GM20000 (cell line): ENCODE measurements at regions not wholly inside any gene's neighbourhood (a gene's known extent, or its start where the extent isn't known, plus 50 kb on each side); places are given as distances from the start of the nearest gene placed in this dataset.

Experiments used
- DNase-seq: peaks from one replicate; pipeline ENCODE4 v3.0.0; 2012; ENCODE audit warnings: low spot score
- CTCF ChIP-seq: IDR thresholded peaks from 2 replicates; pipeline ENCODE4 v1.5.1; 2012; ENCODE audit warnings: mild to moderate bottlenecking, control low read depth; ENCODE audit errors: extremely low read depth, missing control alignments

DNA sequence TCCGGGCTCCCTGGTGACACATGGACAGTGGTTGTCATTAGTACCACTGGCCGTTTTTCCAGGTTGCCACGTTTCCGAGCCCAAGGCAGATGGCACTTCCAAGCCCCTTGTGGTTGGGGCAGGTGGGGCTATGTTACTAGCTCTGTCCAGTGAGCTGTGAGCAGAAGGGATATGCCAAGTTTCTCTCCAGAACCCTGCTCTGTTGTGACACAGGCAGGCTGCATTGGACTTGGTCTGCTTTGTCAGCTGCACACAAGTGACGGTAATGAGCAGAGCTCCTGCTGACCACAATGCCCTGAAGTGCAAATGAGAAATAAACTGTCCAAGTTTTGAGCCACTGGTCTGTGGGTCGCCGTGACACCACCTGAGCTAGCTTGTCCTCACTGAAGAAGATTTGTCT lies 118.8 kb downstream of the GYPC start:
- no peak for TF ChIP-seq CTCF
- no peak for DNase-seq

GRCh38 chr2:126775300-126775985 lies 119.5 kb downstream of the GYPC start:
- no peak for TF ChIP-seq CTCF

GRCh38 chr2:126776255-126776654 lies 120.3 kb downstream of the GYPC start:
- no peak for TF ChIP-seq CTCF

More at GRCh38 chr2:126775300-126775985, 119.5 kb downstream of the GYPC start:
- DNase-seq, result no peak

GRCh38 chr2:126776692-126777619 lies 121.0 kb downstream of the GYPC start:
- peak; percentile 89 for TF ChIP-seq CTCF

More at GRCh38 chr2:126776255-126776654, 120.3 kb downstream of the GYPC start:
- no peak for DNase-seq

DNA sequence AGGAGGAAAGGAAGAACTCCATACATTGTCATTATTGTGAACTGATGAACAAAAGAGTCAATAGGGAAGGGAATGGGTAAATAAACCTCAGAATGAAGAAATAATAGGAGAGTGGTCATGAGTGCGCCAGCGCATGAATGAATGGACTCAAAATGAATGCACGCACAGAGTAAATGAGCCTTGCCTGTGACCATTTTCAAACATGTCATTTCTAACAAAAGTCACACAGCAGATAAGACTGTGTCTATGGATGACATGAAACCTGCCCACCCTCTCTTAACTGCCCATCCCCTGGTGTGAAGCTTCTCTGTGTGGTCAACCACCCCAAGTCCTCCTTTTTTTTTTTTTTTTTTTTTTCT lies 121.1 kb upstream of the TEX51 start:
- no peak for TF ChIP-seq CTCF
- DNase-seq, result no peak

More at GRCh38 chr2:126776692-126777619, 121.0 kb downstream of the GYPC start:
- DNase-seq, result peak; percentile 87

GRCh38 chr2:126778561-126779501 lies 119.9 kb upstream of the TEX51 start:
- TF ChIP-seq CTCF, result no peak
- DNase-seq, result no peak

- no peak for TF ChIP-seq CTCF
- no peak for DNase-seq
Observed at GRCh38 chr2:126781206-126781605, 117.5 kb upstream of the TEX51 start.
